GM10248 (cell line): ENCODE measurements at regions not wholly inside any gene's neighbourhood (a gene's known extent, or its start where the extent isn't known, plus 50 kb on each side); places are given as distances from the start of the nearest gene placed in this dataset.
"Not testable (repeated sequence)": the region's sequence is repeated elsewhere in the genome, so short reads cannot be mapped to it uniquely, and the experiment has no call there.

Experiments used
- CTCF ChIA-PET: fragments of 300-600 bp; sonication (Branson Sonifier 250); formaldehyde crosslinking; extraction: SDS; loops from one replicate; lab custom pipeline; 2021; ENCODE audit warnings: antibody characterized with exemption; lab: Yijun Ruan, JAX
- POLR2A ChIA-PET: fragments of 350-650 bp; sonication (Branson Sonifier 250); formaldehyde crosslinking; extraction: SDS; loops from one replicate; lab custom pipeline; 2020; ENCODE audit warnings: antibody characterized with exemption; lab: Yijun Ruan, JAX
- DNase-seq: peaks from one replicate; pipeline ENCODE4 v3.0.0; 2012; ENCODE audit errors: extremely low spot score
- TF ChIP-seq, protein P1 (sequence below): IDR thresholded peaks from 2 replicates; pipeline ENCODE4 v1.5.1; 2012; ENCODE audit warnings: mild to moderate bottlenecking, low read depth; ENCODE audit errors: extremely low read depth, missing control alignments, control extremely low read depth

DNA sequence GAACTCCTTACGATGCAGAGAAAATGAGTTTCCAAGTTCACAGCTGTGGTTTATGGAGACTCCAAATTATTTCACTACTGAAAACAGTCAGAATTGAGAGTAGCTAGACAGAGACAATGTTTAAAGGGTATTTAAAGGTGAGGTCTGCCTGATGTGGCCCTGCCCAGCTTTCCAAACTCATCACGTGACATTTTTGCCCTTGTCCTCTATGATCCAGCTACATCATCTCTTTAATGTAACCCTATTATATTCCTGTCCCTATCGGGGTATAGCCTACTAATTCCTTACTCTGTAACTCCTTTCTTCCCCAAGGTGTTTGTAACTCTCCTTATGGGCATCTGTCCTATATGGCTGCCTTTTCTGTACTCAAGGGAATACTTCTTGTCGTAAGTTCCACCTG, 297.2 kb downstream of the GRXCR1 start:
- ChIA-PET CTCF (interaction anchor here (1.0 kb wide), 1 partner anchor 11 kb away, joined by 3 read pairs; no protein-coding TSS in a partner anchor), POLR2A (no interaction called here)
- TF ChIP-seq, protein P1, sequence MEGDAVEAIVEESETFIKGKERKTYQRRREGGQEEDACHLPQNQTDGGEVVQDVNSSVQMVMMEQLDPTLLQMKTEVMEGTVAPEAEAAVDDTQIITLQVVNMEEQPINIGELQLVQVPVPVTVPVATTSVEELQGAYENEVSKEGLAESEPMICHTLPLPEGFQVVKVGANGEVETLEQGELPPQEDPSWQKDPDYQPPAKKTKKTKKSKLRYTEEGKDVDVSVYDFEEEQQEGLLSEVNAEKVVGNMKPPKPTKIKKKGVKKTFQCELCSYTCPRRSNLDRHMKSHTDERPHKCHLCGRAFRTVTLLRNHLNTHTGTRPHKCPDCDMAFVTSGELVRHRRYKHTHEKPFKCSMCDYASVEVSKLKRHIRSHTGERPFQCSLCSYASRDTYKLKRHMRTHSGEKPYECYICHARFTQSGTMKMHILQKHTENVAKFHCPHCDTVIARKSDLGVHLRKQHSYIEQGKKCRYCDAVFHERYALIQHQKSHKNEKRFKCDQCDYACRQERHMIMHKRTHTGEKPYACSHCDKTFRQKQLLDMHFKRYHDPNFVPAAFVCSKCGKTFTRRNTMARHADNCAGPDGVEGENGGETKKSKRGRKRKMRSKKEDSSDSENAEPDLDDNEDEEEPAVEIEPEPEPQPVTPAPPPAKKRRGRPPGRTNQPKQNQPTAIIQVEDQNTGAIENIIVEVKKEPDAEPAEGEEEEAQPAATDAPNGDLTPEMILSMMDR: no peak
- DNase-seq: no peak

DNA sequence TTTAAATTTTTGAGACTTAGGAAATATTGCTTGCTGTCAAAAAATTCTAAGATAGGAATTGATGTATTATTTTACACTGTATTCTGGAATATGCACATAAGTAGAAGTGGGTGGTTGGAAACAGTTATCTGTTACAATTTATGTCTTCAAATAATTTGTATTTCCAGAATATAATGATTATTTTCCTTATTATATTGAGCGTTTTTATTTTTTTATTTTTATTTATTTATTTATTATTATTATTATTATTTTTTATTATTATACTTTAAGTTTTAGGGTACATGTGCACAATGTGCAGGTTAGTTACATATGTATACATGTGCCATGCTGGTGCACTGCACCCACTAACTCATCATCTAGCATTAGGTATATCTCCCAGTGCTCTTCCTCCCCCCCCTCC, 320.1 kb downstream of the GRXCR1 start:
- DNase-seq, POLR2A ChIA-PET, CTCF ChIA-PET: not testable (repeated sequence)

DNA sequence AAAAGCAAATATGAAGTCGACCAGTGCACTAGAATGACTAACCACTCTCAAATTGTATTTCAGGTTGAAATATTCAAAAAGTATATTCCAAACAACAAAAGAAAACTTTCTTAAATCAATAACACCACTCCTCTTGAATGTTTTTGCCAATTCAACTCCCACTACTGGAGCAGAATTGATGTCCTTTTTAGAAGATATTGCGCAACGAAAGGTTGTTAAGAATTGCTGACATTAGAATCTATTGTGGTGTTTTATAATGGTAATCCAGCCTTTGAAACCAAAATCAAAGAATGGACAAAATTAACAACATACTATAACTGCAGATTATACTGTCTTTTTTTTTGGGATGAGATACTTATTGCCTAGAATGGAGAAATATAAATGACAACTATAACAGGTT, 331.3 kb downstream of the GRXCR1 start:
- ChIA-PET POLR2A (no interaction called here), CTCF (no interaction called here)
- no peak for DNase-seq
- TF ChIP-seq, protein P1: no peak

DNA sequence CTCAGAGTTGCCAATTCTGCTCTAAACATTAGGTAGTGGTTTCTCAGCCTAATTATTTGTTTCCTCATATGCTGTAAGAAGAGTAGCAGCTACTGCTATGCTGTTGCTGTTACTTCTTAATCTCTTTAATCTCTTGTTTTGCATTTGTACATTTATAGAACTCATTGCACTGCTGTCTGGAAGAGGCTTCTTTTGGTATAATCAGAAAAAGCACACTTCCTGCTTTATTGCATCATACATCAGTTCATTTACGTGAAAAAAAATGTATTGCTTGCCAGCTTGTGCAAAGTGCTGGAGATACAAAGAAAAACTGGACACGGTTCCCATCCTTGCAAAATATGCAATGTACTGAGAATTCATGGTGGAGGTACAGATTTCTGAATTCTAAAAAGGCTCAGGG, 332.0 kb downstream of the GRXCR1 start:
- TF ChIP-seq, protein P1: no peak
- POLR2A ChIA-PET: no interaction called here
- no peak for DNase-seq
- CTCF ChIA-PET: no interaction called here

DNA sequence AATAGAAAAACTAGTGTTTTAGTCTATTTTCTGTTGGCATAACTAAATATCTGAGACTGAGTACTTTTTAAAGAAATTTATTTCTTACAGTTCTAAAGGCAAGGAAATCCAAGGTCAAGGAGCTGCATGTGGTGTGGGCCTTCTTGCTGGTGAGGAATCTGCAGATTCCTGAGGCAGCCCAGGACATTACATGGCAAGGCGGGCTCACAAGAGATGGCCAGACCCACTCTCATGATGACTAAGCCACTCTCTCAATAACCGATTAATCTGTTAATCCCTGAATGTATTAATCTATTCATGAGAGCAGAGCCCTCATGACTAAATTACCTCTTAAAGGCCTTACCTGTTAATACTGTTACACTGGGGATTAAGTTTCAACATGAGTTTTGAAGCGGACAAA, 340.8 kb downstream of the GRXCR1 start:
- TF ChIP-seq, protein P1: no peak
- ChIA-PET POLR2A (no interaction called here), CTCF (no interaction called here)
- DNase-seq: no peak

DNA sequence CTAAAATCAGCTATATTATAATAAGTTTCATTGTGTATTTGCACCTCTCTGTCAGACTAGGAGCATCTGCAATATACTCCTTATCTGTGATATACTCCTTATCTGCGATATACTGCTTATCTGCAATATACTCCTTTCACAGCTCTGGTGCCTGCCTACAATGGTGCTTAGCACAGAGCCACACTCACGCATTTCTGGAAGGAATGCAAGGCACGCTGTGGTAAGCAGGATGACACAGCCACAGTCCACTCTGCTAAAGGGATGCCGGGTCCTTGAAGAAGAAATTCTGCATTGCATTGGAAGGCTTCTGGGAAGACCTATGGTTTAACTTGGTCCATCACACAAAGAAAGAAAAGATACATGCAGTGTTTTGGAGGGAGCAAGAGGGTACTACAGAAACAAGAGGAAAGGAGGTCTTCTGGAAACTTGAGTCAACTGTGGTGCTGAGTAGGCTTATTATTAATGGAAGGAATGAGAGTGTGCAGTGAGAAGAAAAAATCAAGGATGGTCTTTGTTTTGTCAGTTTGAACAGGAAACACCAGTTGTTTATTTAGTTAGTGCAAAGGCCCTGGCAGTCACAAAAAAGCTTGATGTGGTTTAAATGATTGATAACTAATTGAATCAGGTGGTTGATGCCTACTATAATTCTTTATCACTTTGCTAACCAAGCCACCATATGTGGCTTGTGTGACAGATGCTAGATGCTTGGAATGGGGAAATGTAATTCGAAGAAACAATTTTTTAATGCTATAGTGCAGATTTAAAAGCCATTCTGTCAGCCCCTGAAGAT, 342.3 kb downstream of the GRXCR1 start:
- ChIA-PET CTCF (interaction anchor here (0.9 kb wide), 1 partner anchor 10 kb away, joined by 3 read pairs; no protein-coding TSS in a partner anchor), POLR2A (no interaction called here)
- DNase-seq: no peak
- TF ChIP-seq, protein P1: no peak

DNA sequence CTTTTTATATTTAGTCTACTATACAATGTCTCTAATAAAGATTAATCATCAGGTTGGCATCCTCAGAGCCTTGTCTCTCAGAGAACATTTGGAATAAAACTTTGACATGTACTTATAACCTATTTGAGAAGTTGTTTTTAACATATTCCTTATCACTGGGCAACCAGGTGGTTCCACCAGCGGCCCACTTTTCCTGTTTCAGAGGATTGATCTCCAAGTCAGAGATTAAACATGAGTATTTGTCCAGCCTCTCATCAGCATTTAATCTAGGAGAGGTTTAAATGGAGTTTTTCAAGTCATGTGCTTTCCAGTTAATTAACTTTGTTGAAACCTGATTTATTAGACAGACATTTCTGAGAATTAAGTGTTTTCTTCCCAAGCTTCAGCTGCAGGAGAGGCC, 345.5 kb downstream of the GRXCR1 start:
- DNase-seq: no peak
- TF ChIP-seq, protein P1: no peak
- POLR2A ChIA-PET: no interaction called here
- CTCF ChIA-PET: no interaction called here
